Activated naive CD4-positive, alpha-beta T cell treated with anti-CD3 and anti-CD28 coated beads, Interleukin-2, amount 50 U/mL, for 72 hours (primary cell): ENCODE measurements at regions not wholly inside any gene's neighbourhood (a gene's known extent, or its start where the extent isn't known, plus 50 kb on each side); places are given as distances from the start of the nearest gene placed in this dataset.

Experiments used
- ATAC-seq, 2 donors: fragments of 150-1000 bp; cut with Tn5 transposase; 2 replicates each; pipeline ENCODE4 v1.10.0; 2021; ENCODE audit warnings: mild to moderate bottlenecking in 2 of 2, moderate library complexity in 2 of 2
- DNase-seq, 2 donors: peaks; one replicate each; pipeline ENCODE4 v3.0.0; 2021 to 2022; ENCODE audit warnings: low spot score in 2 of 2
- H3K27ac Mint-ChIP-seq, 2 donors: one replicate each; pipeline ENCODE4 v1.8.0; 2022; ENCODE audit warnings: mild to moderate bottlenecking in 2 of 2, mixed read lengths in 2 of 2
- H3K36me3 Mint-ChIP-seq, 2 donors: one replicate each; pipeline ENCODE4 v1.8.0; 2022; ENCODE audit warnings: mixed read lengths in 2 of 2
- H3K9me3 Mint-ChIP-seq, 2 donors: one replicate each; pipeline ENCODE4 v1.8.0; 2022; ENCODE audit warnings: mixed read lengths in 2 of 2

DNA sequence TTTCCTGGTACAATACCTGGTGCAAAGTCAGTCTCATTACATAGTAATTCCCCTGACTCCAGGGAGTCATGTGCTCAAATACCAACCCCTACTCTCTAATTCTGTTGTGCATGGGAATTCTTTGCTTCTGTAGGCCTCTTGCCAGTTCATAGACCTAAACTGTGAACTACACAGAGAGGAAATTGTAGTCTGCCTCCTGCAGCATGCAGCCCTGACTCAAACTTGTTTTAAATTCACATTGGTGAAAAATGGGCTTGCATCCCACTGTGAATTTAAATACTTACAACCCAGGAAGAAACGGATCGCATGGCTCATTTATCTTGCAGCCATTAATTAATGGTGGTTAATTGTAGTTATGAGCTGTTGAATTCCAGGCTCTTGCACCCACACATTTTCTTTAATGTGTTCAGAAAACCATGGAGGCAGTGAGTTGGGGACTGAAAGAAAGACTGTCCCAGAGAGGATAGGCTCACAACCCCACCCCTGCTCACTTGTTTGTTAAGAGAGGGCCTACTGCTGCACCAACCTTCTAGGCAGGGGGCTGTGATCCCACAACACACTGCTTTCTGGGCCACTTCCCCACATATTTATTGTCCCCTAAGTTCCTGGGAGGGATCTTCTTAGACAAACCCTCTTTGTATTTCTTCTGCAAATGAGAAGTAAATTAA is 579.1 kb downstream of the DHX35 start:
- H3K9me3 Mint-ChIP-seq, result peaks cover 0 to 8% of the 10 kb centered on the region in 2 donors

GRCh38 chr20:39538317-39538716 is 576.2 kb downstream of the DHX35 start:
- H3K36me3 Mint-ChIP-seq, result no peaks in the 10 kb centered on the region
- no peak for DNase-seq
- H3K27ac Mint-ChIP-seq, result no peak overlapping the region

More for the DNA sequence above, 579.1 kb downstream of the DHX35 start:
- ATAC-seq (no peak), DNase-seq (no peak)
- Mint-ChIP-seq H3K27ac (no peak overlapping the region), H3K36me3 (no peaks in the 10 kb centered on the region)

DNA sequence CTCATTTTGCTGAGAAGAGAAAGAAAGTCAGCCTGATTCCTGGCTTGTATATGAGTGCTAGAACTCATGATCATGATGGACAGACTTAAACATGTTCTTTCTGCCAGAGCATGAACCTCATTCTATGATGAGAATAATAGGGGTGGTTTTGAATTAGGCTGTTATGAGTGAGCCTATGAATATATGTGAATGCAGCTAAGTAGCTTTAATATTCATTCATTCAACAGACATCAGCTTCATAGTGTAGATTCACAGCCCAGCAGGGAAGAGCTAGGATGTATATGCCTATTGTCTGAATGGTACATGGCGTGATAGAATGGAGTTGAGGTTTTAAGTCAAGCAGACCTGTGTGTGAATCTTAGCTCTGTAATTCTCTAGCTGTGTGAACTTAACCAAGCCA is 573.2 kb downstream of the DHX35 start:
- ATAC-seq (no peak), DNase-seq (no peak)
- Mint-ChIP-seq H3K27ac (no peak overlapping the region), H3K36me3 (no peaks in the 10 kb centered on the region), H3K9me3 (no peaks in the 10 kb centered on the region)

More at GRCh38 chr20:39538317-39538716, 576.2 kb downstream of the DHX35 start:
- H3K9me3 Mint-ChIP-seq, result peaks cover 0 to 4% of the 10 kb centered on the region in 2 donors
- no peak for ATAC-seq

GRCh38 chr20:39534846-39535245 is 572.7 kb downstream of the DHX35 start:
- no peak for ATAC-seq
- Mint-ChIP-seq H3K36me3 (no peaks in the 10 kb centered on the region), H3K27ac (no peak overlapping the region), H3K9me3 (no peaks in the 10 kb centered on the region)
- DNase-seq, result no peak

GRCh38 chr20:39533858-39534257 is 571.7 kb downstream of the DHX35 start:
- no peaks in the 10 kb centered on the region for H3K36me3 Mint-ChIP-seq
- no peaks in the 10 kb centered on the region for H3K9me3 Mint-ChIP-seq
- DNase-seq, result no peak
- no peak for ATAC-seq
- no peak overlapping the region for H3K27ac Mint-ChIP-seq

- no peaks in the 10 kb centered on the region for H3K9me3 Mint-ChIP-seq
- no peak overlapping the region for H3K27ac Mint-ChIP-seq
- ATAC-seq (no peak), DNase-seq (no peak)
- no peaks in the 10 kb centered on the region for H3K36me3 Mint-ChIP-seq
Measured at GRCh38 chr20:39532205-39532604, 570.1 kb downstream of the DHX35 start.

DNA sequence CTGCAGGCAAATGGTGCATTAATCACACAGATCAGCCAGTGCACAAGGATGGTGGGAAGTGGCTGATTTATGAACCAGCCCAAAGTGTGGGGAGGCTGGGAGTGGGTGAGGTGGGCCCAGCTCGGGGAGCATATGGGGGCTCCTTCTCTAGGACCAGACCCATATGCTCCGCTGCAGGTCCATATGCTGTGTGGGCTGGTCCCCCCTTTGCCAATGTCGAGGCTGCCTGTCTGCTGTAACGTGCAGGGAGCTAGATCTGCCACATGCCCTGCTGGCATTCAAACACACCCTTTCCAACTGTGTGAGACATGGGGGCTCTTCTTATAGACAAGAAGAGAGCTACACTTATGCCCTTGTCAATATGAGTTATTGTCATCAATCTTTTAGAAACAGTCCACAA is 566.3 kb downstream of the DHX35 start:
- Mint-ChIP-seq H3K36me3 (no peaks in the 10 kb centered on the region), H3K9me3 (no peaks in the 10 kb centered on the region), H3K27ac (no peak overlapping the region)
- DNase-seq (no peak), ATAC-seq (no peak)

DNA sequence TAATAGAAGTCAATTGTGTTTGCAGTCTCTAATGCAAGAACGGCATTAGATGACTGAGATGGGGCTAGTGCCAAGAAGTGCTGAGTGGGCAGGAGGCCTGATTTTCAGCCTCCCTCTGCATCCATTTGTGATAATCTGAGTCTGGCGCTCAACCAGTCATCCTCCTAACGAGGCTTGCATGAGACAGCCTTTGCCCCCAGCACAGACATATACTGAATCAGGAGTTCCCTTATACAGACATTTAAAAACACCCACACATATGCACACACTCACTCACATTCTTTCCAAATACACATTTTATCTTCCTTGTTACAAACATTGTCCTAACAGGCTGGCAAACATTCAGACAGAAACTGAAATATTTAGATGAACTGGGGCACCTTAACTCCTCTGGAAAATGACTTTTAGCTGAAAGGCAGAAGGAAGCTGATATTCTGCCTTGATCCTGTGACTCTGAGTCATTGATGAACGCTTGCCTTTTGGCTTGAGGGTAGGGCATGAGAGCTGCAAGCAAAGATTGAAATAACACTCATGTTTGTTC is 562.3 kb downstream of the DHX35 start:
- H3K36me3 Mint-ChIP-seq, result no peaks in the 10 kb centered on the region
- ATAC-seq, result no peak
- DNase-seq, result no peak
- H3K9me3 Mint-ChIP-seq, result no peaks in the 10 kb centered on the region
- H3K27ac Mint-ChIP-seq, result no peak overlapping the region

GRCh38 chr20:39523405-39523804 is 561.3 kb downstream of the DHX35 start:
- Mint-ChIP-seq H3K27ac (no peak overlapping the region), H3K9me3 (no peaks in the 10 kb centered on the region), H3K36me3 (no peaks in the 10 kb centered on the region)
- ATAC-seq (no peak), DNase-seq (no peak)

DNA sequence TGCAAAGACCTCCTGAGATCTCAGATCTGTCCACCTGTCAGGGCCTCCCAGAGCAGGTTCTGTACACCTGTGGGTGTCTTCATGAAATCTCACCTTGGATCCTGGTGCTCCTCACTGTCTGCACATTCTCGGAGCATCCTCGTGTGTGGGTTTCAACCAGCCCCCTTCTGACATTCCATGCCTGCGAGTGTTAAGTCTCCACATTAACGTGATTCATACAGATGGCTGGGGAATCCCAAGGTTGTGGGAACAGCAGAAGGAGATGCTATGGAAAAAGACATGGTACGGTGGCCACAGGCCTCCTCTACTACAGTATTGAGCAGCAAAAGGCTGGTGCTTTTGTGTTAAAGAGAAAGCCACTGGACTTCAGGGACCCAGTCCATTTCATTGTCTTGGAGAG is 556.5 kb downstream of the DHX35 start:
- Mint-ChIP-seq H3K27ac (no peak overlapping the region), H3K36me3 (no peaks in the 10 kb centered on the region), H3K9me3 (peaks cover 0 to 5% of the 10 kb centered on the region in 2 donors)
- DNase-seq, result no peak
- ATAC-seq, result no peak

DNA sequence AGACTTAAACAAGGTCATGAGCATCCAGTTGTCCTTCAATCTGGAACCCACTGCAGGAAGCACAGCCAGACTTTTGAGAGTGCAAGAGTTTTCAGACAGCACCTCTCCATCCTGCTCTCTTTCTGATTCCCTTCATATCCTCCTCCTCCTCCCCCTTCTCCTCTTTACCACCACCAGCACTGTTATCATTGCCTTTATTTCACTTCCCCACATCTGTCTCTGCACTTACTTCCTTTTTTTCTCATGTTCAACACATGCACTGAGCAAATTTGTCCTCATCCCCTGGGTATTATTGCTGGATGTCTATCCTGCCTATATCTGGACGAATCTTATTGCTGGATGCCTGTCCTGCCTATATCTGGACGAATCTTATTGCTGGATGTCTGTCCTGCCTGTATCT is 554.8 kb downstream of the DHX35 start:
- DNase-seq, result no peak
- no peak for ATAC-seq
- Mint-ChIP-seq H3K27ac (no peak overlapping the region), H3K9me3 (peaks cover 0 to 11% of the 10 kb centered on the region in 2 donors), H3K36me3 (no peaks in the 10 kb centered on the region)

GRCh38 chr20:39504710-39505094 is 542.6 kb downstream of the DHX35 start:
- ATAC-seq, result no peak
- no peak overlapping the region for H3K27ac Mint-ChIP-seq
- peaks cover 0 to 5% of the 10 kb centered on the region in 2 donors for H3K36me3 Mint-ChIP-seq
- H3K9me3 Mint-ChIP-seq, result peaks cover 6 to 11% of the 10 kb centered on the region in 2 donors
- no peak for DNase-seq

DNA sequence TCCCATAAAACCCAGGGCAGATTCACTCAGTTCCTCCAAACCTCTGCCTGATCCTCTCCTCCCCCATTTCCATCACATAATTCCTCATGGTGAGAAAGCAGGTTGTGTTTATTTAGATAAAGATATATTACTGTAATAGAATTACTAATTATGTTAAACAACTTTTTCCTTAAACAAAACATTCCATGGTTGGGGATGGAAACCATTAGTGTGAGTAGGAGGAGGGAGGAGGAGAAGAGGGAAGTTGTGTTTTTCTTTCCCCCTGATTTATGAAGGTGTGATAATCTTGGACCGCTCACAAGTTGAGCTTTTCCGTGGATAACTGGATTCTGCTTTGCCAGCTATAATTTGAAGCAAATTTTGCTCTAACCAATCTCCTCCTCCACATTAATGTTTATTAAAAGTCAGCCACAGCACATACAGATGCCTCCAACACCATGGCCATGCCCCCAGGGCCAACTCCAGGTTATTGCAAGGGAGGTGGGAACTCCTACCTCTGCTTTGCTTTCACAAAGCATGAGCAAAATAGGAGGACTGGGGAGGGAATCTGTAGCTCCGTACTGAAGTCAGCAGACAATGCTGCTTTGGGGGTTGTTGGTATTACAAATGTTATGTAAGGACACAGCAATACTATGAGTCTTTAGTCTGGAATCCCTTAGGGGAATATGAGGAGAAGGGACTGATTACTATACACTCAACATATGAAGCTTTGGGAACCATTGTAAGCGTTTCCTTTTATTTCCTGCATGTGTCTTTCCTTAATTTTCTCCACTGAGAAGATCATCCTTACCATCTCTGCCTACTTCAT is 542.0 kb downstream of the DHX35 start:
- no peak for ATAC-seq
- Mint-ChIP-seq H3K27ac (no peak overlapping the region), H3K36me3 (peaks cover 0 to 5% of the 10 kb centered on the region in 2 donors), H3K9me3 (peaks cover 6 to 11% of the 10 kb centered on the region in 2 donors)
- no peak for DNase-seq

DNA sequence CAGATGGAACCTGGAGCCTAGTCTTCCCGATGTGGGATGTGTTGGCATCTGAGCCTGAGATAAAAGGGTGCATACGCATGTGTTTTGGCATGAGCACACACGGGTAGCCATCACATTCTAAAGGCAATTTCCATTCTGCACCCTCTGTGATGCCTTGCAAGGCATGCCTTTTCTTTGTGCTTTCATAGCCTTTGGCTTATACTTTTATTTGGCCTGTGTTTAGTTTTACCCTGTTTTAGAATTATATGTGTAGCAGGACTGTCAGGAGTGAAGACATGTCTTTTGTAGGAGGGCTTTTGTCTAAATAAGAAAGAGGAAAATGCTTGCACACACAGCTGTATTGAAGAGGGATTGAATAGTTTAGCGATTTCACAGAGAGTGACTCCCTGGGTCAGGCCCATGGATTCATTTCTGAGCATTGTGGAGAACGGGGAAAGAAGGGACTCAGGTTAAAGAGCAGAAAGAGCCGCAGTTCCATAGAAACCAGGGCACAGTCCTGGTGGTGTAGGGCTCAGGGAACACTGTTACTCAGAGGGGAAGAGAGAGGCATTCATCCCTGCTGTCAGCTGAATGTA is 530.2 kb downstream of the DHX35 start:
- no peak overlapping the region for H3K27ac Mint-ChIP-seq
- peaks cover 10 to 20% of the 10 kb centered on the region in 2 donors for H3K9me3 Mint-ChIP-seq
- DNase-seq (no peak), ATAC-seq (no peak)
- no peaks in the 10 kb centered on the region for H3K36me3 Mint-ChIP-seq

- ATAC-seq (no peak), DNase-seq (no peak)
- Mint-ChIP-seq H3K36me3 (no peaks in the 10 kb centered on the region), H3K9me3 (peaks cover 4 to 14% of the 10 kb centered on the region in 2 donors), H3K27ac (no peak overlapping the region)
Measured at GRCh38 chr20:39491711-39492110, 529.6 kb downstream of the DHX35 start.

DNA sequence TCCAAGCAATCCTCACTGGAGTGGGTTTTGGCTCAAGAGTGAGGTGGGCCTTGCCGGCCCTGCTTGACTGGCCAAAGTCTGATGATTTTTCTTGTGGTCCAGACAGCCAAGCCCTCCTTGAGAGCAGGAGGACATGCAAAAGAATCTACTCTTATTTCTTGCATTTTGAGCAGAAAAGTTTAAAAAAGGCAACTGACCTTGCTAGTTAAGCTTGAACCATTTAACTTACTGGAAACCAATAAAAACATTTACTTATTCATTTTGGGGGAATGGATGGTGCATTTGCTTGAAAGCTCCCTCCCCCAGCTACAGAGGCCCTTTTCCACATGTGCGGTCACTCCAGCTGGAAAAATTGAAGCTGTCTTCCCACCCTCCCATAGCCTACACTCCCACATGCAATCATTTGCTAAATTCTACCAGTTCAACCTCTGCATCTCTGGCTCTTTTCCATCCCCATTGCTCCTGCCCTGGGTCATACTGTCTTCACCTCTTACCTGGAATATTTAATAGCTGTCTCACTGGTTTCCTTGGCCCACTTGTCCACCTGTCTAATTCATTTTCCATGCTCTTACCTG is 527.9 kb downstream of the DHX35 start:
- H3K27ac Mint-ChIP-seq, result no peak overlapping the region
- ATAC-seq (no peak), DNase-seq (no peak)
- no peaks in the 10 kb centered on the region for H3K36me3 Mint-ChIP-seq
- peaks cover 3 to 12% of the 10 kb centered on the region in 2 donors for H3K9me3 Mint-ChIP-seq
